GM06990 (cell line): ENCODE measurements at regions not wholly inside any gene's neighbourhood (a gene's known extent, or its start where the extent isn't known, plus 50 kb on each side); places are given as distances from the start of the nearest gene placed in this dataset.

Experiments used
- DNase-seq: peaks from one replicate; pipeline ENCODE4 v3.0.0-alpha.2; 2011; ENCODE audit not compliant: insufficient read length; ENCODE audit errors: extremely low read depth
- H3K27me3 ChIP-seq: replicated peaks from 2 replicates; pipeline ENCODE4 v1.6.0; 2011; ENCODE audit warnings: low read length; ENCODE audit not compliant: control insufficient read depth, insufficient read depth
- H3K36me3 ChIP-seq: 2 replicates; pipeline ENCODE4 v1.5.1; 2011; ENCODE audit warnings: low read length; ENCODE audit not compliant: control insufficient read depth, insufficient read depth
- H3K4me3 ChIP-seq: replicated peaks from 2 replicates; pipeline ENCODE4 v1.5.1; 2011; ENCODE audit warnings: low read depth, mild to moderate bottlenecking, control low read depth, low read length
- TF ChIP-seq, protein P1 (sequence below): IDR thresholded peaks from 2 replicates; pipeline ENCODE4 v1.5.1; 2011; ENCODE audit warnings: low read length, control low read depth, mild to moderate bottlenecking, inconsistent platforms; ENCODE audit not compliant: insufficient read depth, poor library complexity, severe bottlenecking

GRCh38 chr2:120401275-120402066, 55.5 kb downstream of the INHBB start:
- Histone ChIP-seq H3K4me3 (no peak overlapping the region), H3K27me3 (no peaks in the 10 kb centered on the region; the same call in 1 of the 2 replicates), H3K36me3 (no peaks in the 10 kb centered on the region)
- TF ChIP-seq, protein P1, sequence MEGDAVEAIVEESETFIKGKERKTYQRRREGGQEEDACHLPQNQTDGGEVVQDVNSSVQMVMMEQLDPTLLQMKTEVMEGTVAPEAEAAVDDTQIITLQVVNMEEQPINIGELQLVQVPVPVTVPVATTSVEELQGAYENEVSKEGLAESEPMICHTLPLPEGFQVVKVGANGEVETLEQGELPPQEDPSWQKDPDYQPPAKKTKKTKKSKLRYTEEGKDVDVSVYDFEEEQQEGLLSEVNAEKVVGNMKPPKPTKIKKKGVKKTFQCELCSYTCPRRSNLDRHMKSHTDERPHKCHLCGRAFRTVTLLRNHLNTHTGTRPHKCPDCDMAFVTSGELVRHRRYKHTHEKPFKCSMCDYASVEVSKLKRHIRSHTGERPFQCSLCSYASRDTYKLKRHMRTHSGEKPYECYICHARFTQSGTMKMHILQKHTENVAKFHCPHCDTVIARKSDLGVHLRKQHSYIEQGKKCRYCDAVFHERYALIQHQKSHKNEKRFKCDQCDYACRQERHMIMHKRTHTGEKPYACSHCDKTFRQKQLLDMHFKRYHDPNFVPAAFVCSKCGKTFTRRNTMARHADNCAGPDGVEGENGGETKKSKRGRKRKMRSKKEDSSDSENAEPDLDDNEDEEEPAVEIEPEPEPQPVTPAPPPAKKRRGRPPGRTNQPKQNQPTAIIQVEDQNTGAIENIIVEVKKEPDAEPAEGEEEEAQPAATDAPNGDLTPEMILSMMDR: no peak
- no peak for DNase-seq

DNA sequence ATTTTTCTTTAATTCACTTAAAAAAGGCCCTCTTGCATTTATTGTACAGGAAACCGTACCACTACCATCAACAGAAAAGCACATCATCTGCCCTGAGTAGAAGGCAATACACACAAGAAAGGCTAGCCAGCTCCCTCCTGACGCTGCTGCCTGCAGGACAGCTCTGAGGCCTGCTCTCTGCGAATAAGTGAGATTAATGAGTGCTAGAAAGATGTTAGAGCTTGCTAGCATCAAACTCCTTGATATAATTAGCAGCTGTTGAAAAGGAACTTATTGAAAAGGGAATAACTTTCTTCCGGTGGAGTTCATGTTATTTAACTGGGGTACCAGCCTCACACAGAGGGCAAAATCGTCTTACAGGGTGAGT, 56.1 kb downstream of the INHBB start:
- Histone ChIP-seq H3K4me3 (no peak overlapping the region), H3K36me3 (no peaks in the 10 kb centered on the region), H3K27me3 (no peaks in the 10 kb centered on the region; the same call in 1 of the 2 replicates)
- TF ChIP-seq, protein P1: no peak
- no peak for DNase-seq

- Histone ChIP-seq H3K4me3 (no peak overlapping the region), H3K27me3 (no peaks in the 10 kb centered on the region; the same call in 1 of the 2 replicates), H3K36me3 (no peaks in the 10 kb centered on the region)
- DNase-seq: no peak
- TF ChIP-seq, protein P1: no peak
Observed at GRCh38 chr2:120402508-120402907, 56.6 kb downstream of the INHBB start.

- no peaks in the 10 kb centered on the region; the same call in 1 of the 2 replicates for H3K27me3 ChIP-seq
- no peak for DNase-seq
- no peaks in the 10 kb centered on the region for H3K36me3 ChIP-seq
- TF ChIP-seq, protein P1: no peak
- H3K4me3 ChIP-seq: no peak overlapping the region
Observed at GRCh38 chr2:120403261-120403660, 57.3 kb downstream of the INHBB start.

- no peak overlapping the region for H3K4me3 ChIP-seq
- no peak for DNase-seq
- no peaks in the 10 kb centered on the region for H3K36me3 ChIP-seq
- TF ChIP-seq, protein P1: no peak
- no peaks in the 10 kb centered on the region; the same call in 1 of the 2 replicates for H3K27me3 ChIP-seq
Observed at GRCh38 chr2:120403676-120404075, 57.7 kb downstream of the INHBB start.
